NCI-H1417 treated with DMSO at 0.1 percent for 48 hours (cell line): ENCODE measurements at regions not wholly inside any gene's neighbourhood (a gene's known extent, or its start where the extent isn't known, plus 50 kb on each side); places are given as distances from the start of the nearest gene placed in this dataset.

Source experiments
- DNase-seq: peaks from one replicate; lab custom pipeline; 2025; lab: John Stamatoyannopoulos, UW

- DNase-seq, result no peak
Measured at GRCh38 chr4:126227428-126227827, 912.7 kb downstream of the FAT4 start.

GRCh38 chr4:126230269-126230668, 915.5 kb downstream of the FAT4 start:
- DNase-seq, result no peak

- DNase-seq, result no peak
Measured at GRCh38 chr4:126233483-126233882, 918.7 kb downstream of the FAT4 start.

GRCh38 chr4:126238013-126238412, 923.3 kb downstream of the FAT4 start:
- no peak for DNase-seq

- DNase-seq, result no peak
Measured at GRCh38 chr4:126241634-126242033, 926.9 kb downstream of the FAT4 start.

- no peak for DNase-seq
Measured at GRCh38 chr4:126242679-126243390, 928.1 kb downstream of the FAT4 start.

- DNase-seq, result no peak
Measured at GRCh38 chr4:126247409-126247808, 932.7 kb downstream of the FAT4 start.

GRCh38 chr4:126250006-126250405, 935.3 kb downstream of the FAT4 start:
- no peak for DNase-seq

- no peak for DNase-seq
Measured at GRCh38 chr4:126251169-126251568, 936.4 kb downstream of the FAT4 start.

- no peak for DNase-seq
Measured at GRCh38 chr4:126262665-126263064, 947.9 kb downstream of the FAT4 start.

- no peak for DNase-seq
Measured at GRCh38 chr4:126264839-126265238, 950.1 kb downstream of the FAT4 start.

- no peak for DNase-seq
Measured at GRCh38 chr4:126265888-126266287, 951.1 kb downstream of the FAT4 start.

GRCh38 chr4:126267689-126268088, 952.9 kb downstream of the FAT4 start:
- DNase-seq, result no peak

GRCh38 chr4:126268106-126268505, 953.4 kb downstream of the FAT4 start:
- DNase-seq, result no peak

- no peak for DNase-seq
Measured at GRCh38 chr4:126269106-126269505, 954.4 kb downstream of the FAT4 start.

- no peak for DNase-seq
Measured at GRCh38 chr4:126271292-126271691, 956.5 kb downstream of the FAT4 start.

- no peak for DNase-seq
Measured at GRCh38 chr4:126273746-126274145, 959.0 kb downstream of the FAT4 start.

- DNase-seq, result no peak
Measured at GRCh38 chr4:126291886-126292285, 977.1 kb downstream of the FAT4 start.

- no peak for DNase-seq
Measured at GRCh38 chr4:126298271-126298670, 983.5 kb downstream of the FAT4 start.

GRCh38 chr4:126306152-126306869, 991.6 kb downstream of the FAT4 start:
- no peak for DNase-seq

GRCh38 chr4:126318376-126318775, 1003.6 kb downstream of the FAT4 start:
- DNase-seq, result no peak

- DNase-seq, result no peak
Measured at GRCh38 chr4:126328914-126329313, 1014.2 kb downstream of the FAT4 start.

- no peak for DNase-seq
Measured at GRCh38 chr4:126338548-126338947, 1023.8 kb downstream of the FAT4 start.

- no peak for DNase-seq
Measured at GRCh38 chr4:126341927-126342326, 1027.2 kb downstream of the FAT4 start.
